ENCODE measurements at regions not wholly inside any gene's neighbourhood (a gene's known extent, or its start where the extent isn't known, plus 50 kb on each side); places are given as distances from the start of the nearest gene placed in this dataset.

GRCh38 chr14:98816720-98817119, 455.3 kb downstream of the BCL11B start:
- ChIA-PET CTCF (no interaction called here), POLR2A (no interaction called here)
- Histone ChIP-seq H3K9me2 (no peaks in the 10 kb centered on the region), H3K9me3 (no peaks in the 10 kb centered on the region), H3K27me3 (ENCODE audit: insufficient read depth) (no peaks in the 10 kb centered on the region), H3K4me2 (no peak overlapping the region), H3K36me3 (replicated peaks in 1 of 2; ENCODE audit: control insufficient read depth in 1 of 2, insufficient read depth in 2 of 2, low read length in 1 of 2) (no peaks in the 10 kb centered on the region), H4K20me1 (ENCODE audit: insufficient read depth) (no peaks in the 10 kb centered on the region), H3K4me1 (ENCODE audit: control insufficient read depth in 1 of 2, insufficient read depth in 2 of 2, low read depth in 1 of 2, low read length in 1 of 2) (no peaks in the 10 kb centered on the region), H3F3A (replicated peaks; ENCODE audit: insufficient read depth) (no peaks in the 10 kb centered on the region), H3K79me2 (ENCODE audit: insufficient read depth) (no peaks in the 10 kb centered on the region), H3K4me3 (ENCODE audit: low read depth in 2 of 2, low read length in 1 of 2) (no peak overlapping the region), H3K27ac (ENCODE audit: low read depth in 2 of 2, low read length in 1 of 2) (no peak overlapping the region), H2AFZ (ENCODE audit: low read depth) (no peak overlapping the region), H3K9ac (no peak overlapping the region)
- DNase-seq, result no peak
- WGBS (ENCODE audit: low lambda C conversion rate), result 3% methylated on average over 7 of the region's 7 CpGs
- TF ChIP-seq GABPA (IDR thresholded peaks at IDR 0.05; ENCODE audit: low read depth), result no peak
- TF ChIP-seq TAF1 (IDR thresholded peaks at IDR 0.05; ENCODE audit: borderline replicate concordance, low read depth, low read length), result no peak
- no peak for TF ChIP-seq FOSL2 (IDR thresholded peaks at IDR 0.05; ENCODE audit: borderline replicate concordance, low read depth)
- TF ChIP-seq EP300 (IDR thresholded peaks at IDR 0.05; ENCODE audit: borderline replicate concordance in 1 of 2, low read depth in 1 of 2, low read length in 1 of 2), result no peak
- TF ChIP-seq USF1 (IDR thresholded peaks at IDR 0.05; ENCODE audit: borderline replicate concordance, low read depth), result no peak
- no peak for TF ChIP-seq RFX5 (IDR thresholded peaks at IDR 0.05; ENCODE audit: low read length)
- TF ChIP-seq MEF2A (IDR thresholded peaks at IDR 0.05; ENCODE audit: borderline replicate concordance, low read depth), result no peak
- TF ChIP-seq, protein P1, sequence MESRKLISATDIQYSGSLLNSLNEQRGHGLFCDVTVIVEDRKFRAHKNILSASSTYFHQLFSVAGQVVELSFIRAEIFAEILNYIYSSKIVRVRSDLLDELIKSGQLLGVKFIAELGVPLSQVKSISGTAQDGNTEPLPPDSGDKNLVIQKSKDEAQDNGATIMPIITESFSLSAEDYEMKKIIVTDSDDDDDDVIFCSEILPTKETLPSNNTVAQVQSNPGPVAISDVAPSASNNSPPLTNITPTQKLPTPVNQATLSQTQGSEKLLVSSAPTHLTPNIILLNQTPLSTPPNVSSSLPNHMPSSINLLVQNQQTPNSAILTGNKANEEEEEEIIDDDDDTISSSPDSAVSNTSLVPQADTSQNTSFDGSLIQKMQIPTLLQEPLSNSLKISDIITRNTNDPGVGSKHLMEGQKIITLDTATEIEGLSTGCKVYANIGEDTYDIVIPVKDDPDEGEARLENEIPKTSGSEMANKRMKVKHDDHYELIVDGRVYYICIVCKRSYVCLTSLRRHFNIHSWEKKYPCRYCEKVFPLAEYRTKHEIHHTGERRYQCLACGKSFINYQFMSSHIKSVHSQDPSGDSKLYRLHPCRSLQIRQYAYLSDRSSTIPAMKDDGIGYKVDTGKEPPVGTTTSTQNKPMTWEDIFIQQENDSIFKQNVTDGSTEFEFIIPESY (IDR thresholded peaks at IDR 0.05; ENCODE audit: borderline replicate concordance, low read depth), result no peak
- no peak for TF ChIP-seq RXRA (IDR thresholded peaks at IDR 0.05; ENCODE audit: borderline replicate concordance, low read depth)
- no peak for TF ChIP-seq JUND (IDR thresholded peaks at IDR 0.05)
- TF ChIP-seq, protein P2, sequence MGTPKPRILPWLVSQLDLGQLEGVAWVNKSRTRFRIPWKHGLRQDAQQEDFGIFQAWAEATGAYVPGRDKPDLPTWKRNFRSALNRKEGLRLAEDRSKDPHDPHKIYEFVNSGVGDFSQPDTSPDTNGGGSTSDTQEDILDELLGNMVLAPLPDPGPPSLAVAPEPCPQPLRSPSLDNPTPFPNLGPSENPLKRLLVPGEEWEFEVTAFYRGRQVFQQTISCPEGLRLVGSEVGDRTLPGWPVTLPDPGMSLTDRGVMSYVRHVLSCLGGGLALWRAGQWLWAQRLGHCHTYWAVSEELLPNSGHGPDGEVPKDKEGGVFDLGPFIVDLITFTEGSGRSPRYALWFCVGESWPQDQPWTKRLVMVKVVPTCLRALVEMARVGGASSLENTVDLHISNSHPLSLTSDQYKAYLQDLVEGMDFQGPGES (IDR thresholded peaks at IDR 0.05; ENCODE audit: low read depth, low read length), result no peak
- TF ChIP-seq MAX (IDR thresholded peaks at IDR 0.05; ENCODE audit: low read depth), result no peak
- no peak for TF ChIP-seq ELF1 (IDR thresholded peaks at IDR 0.05)

DNA sequence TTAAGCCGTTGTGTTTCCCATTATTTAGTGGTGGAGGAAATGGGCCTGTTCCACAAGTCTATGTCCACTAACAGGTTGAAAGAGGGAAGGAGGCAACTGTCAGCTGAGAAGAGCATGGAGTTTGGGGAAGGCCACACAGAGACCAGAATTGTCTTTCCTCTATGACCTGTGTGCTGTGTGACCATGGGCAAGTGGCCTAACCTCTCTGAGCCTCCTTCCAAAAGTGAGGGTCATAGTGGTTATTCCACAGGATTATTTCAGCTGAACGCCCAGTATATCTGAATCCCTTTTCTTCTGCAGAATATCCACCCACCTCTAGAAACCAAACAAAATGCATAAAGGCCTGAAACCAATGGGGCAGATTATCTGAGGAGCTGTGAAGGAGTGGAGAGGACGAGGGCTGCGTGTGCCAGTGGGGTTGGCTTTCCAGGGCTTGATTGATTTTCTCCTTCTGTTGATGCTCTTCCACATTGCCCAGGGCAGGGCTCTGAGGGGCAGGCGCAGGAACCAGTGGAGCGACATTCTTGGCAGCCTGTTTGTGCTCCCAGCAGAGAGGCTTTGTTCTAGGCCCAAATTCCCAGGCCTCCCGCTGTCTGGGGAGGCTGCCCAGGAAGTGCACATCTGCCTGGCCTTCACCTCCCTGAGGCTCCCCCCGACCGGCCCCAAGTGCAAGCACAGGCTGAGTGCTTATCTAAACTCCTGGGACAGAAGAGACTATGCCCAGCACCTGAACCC, 452.7 kb downstream of the BCL11B start:
- H3K36me3 ChIP-seq (replicated peaks in 1 of 2; ENCODE audit: control insufficient read depth in 1 of 2, insufficient read depth in 2 of 2, low read length in 1 of 2), result no peaks in the 10 kb centered on the region
- no peaks in the 10 kb centered on the region for H3K4me1 ChIP-seq (ENCODE audit: control insufficient read depth in 1 of 2, insufficient read depth in 2 of 2, low read depth in 1 of 2, low read length in 1 of 2)
- H3K9me3 ChIP-seq, result no peaks in the 10 kb centered on the region
- POLR2A ChIA-PET, result no interaction called here
- no peaks in the 10 kb centered on the region for H3F3A ChIP-seq (replicated peaks; ENCODE audit: insufficient read depth)
- 7% methylated on average over 6 of the region's 9 CpGs for WGBS (ENCODE audit: low lambda C conversion rate)
- CTCF ChIA-PET, result no interaction called here
- H3K9ac ChIP-seq, result no peak overlapping the region
- H3K27me3 ChIP-seq (ENCODE audit: insufficient read depth), result no peaks in the 10 kb centered on the region
- no peak for DNase-seq
- H3K9me2 ChIP-seq, result no peaks in the 10 kb centered on the region
- no peak overlapping the region for H3K4me3 ChIP-seq (ENCODE audit: low read depth in 2 of 2, low read length in 1 of 2)
- H3K27ac ChIP-seq (ENCODE audit: low read depth in 2 of 2, low read length in 1 of 2), result no peak overlapping the region
- no peaks in the 10 kb centered on the region for H3K79me2 ChIP-seq (ENCODE audit: insufficient read depth)
- H2AFZ ChIP-seq (ENCODE audit: low read depth), result no peak overlapping the region
- no peaks in the 10 kb centered on the region for H4K20me1 ChIP-seq (ENCODE audit: insufficient read depth)
- H3K4me2 ChIP-seq, result no peak overlapping the region
- TF ChIP-seq FOSL2 (IDR thresholded peaks at IDR 0.05; ENCODE audit: borderline replicate concordance, low read depth) (no peak), CHD2 (IDR thresholded peaks at IDR 0.05; ENCODE audit: low read length, partially characterized antibody) (no peak), RAD21 (IDR thresholded peaks at IDR 0.05; ENCODE audit: low read length) (no peak), RFX5 (IDR thresholded peaks at IDR 0.05; ENCODE audit: low read length) (no peak), FOXM1 (IDR thresholded peaks at IDR 0.05; ENCODE audit: low read depth) (no peak), NRF1 (IDR thresholded peaks at IDR 0.05; ENCODE audit: low read depth, low read length) (no peak), RCOR1 (IDR thresholded peaks at IDR 0.05; ENCODE audit: low read length) (no peak), RXRA (IDR thresholded peaks at IDR 0.05; ENCODE audit: borderline replicate concordance, low read depth) (no peak), USF1 (IDR thresholded peaks at IDR 0.05; ENCODE audit: borderline replicate concordance, low read depth) (no peak), GATA2 (CRISPR knock-in tag; IDR thresholded peaks at IDR 0.05) (no peak), MXI1 (IDR thresholded peaks at IDR 0.05; ENCODE audit: low read depth, low read length) (no peak), SMC3 (IDR thresholded peaks at IDR 0.05; ENCODE audit: low read depth, low read length) (no peak), ELF1 (IDR thresholded peaks at IDR 0.05) (no peak), JUND (IDR thresholded peaks at IDR 0.05) (no peak), GABPA (IDR thresholded peaks at IDR 0.05; ENCODE audit: low read depth) (no peak), POLR2AphosphoS5 (IDR thresholded peaks at IDR 0.05; ENCODE audit: low read depth, low read length) (no peak)
- TF ChIP-seq, protein P2 (IDR thresholded peaks at IDR 0.05; ENCODE audit: low read depth, low read length), result no peak

Data from SK-N-SH (cell line).